ENCODE measurements at regions not wholly inside any gene's neighbourhood (a gene's known extent, or its start where the extent isn't known, plus 50 kb on each side); places are given as distances from the start of the nearest gene placed in this dataset.

GRCh38 chr1:29789221-29789909 is 553.0 kb downstream of the PTPRU start (continued):
- no peak for TF ChIP-seq CREB5 (CRISPR knock-in tag; IDR thresholded peaks at IDR 0.05; ENCODE audit: low read depth)

- no peak for TF ChIP-seq SNAI2 (CRISPR knock-in tag; IDR thresholded peaks at IDR 0.05)
- no peak for TF ChIP-seq ZFP30 (CRISPR knock-in tag; IDR thresholded peaks at IDR 0.05)
- TF ChIP-seq ZNF8 (CRISPR knock-in tag; IDR thresholded peaks at IDR 0.05) = no peak
- TF ChIP-seq RARB (CRISPR knock-in tag; IDR thresholded peaks at IDR 0.05) = no peak
- no peak for TF ChIP-seq ISL1 (CRISPR knock-in tag; IDR thresholded peaks at IDR 0.05)
- TF ChIP-seq CSDC2 (CRISPR knock-in tag; IDR thresholded peaks at IDR 0.05) = no peak
- no peak for TF ChIP-seq BACH2 (CRISPR knock-in tag; IDR thresholded peaks at IDR 0.05; ENCODE audit: borderline replicate concordance)
- no peak for ATAC-seq
These were observed 550.7 kb downstream of the PTPRU start for GRCh38 chr1:29786791-29787732.

GRCh38 chr1:29786195-29786594 is 549.9 kb downstream of the PTPRU start:
- ATAC-seq = no peak
- TF ChIP-seq POU6F1 (CRISPR knock-in tag; IDR thresholded peaks at IDR 0.05; ENCODE audit: borderline replicate concordance, low read depth) = no peak

DNA sequence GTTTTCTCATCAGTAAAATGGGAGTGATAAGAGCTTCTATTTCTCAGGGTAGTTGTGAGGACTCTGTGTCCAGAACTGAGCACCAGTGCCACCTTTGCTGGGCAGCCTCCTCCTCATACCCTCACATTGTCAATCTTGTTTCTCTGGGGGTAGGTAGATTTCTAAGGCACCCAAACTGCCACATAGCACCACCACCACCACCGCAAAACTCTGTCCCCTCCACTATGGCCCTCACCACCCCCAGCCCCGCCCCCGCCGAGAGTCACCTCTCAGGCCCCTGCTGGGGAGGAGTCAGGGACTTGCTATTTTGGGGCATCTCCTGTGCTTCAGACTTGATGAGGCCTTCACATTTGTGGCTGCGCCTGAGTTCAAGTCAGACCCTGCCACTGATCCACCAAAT is 549.2 kb downstream of the PTPRU start:
- no peak for ATAC-seq
- no peak for TF ChIP-seq ARNTL (CRISPR knock-in tag; IDR thresholded peaks at IDR 0.05; ENCODE audit: borderline replicate concordance, low read depth)
- no peak for TF ChIP-seq CSDC2 (CRISPR knock-in tag; IDR thresholded peaks at IDR 0.05)
- no peak for TF ChIP-seq GLIS3 (CRISPR knock-in tag; IDR thresholded peaks at IDR 0.05)
- TF ChIP-seq OSR1 (CRISPR knock-in tag; IDR thresholded peaks at IDR 0.05) = no peak
- TF ChIP-seq ESRRG (CRISPR knock-in tag; IDR thresholded peaks at IDR 0.05) = no peak
- TF ChIP-seq ZNF70 (CRISPR knock-in tag; IDR thresholded peaks at IDR 0.05) = no peak
- TF ChIP-seq ZC3H10 (CRISPR knock-in tag; IDR thresholded peaks at IDR 0.05) = no peak
- no peak for TF ChIP-seq PPARA (CRISPR knock-in tag; IDR thresholded peaks at IDR 0.05; ENCODE audit: borderline replicate concordance)
- TF ChIP-seq ISL1 (CRISPR knock-in tag; IDR thresholded peaks at IDR 0.05) = no peak
- TF ChIP-seq TSHZ2 (CRISPR knock-in tag; IDR thresholded peaks at IDR 0.05) = no peak
- no peak for TF ChIP-seq TOX (CRISPR knock-in tag; IDR thresholded peaks at IDR 0.05; ENCODE audit: borderline replicate concordance)
- no peak for TF ChIP-seq CSRNP3 (CRISPR knock-in tag; IDR thresholded peaks at IDR 0.05)
- TF ChIP-seq, protein P1, sequence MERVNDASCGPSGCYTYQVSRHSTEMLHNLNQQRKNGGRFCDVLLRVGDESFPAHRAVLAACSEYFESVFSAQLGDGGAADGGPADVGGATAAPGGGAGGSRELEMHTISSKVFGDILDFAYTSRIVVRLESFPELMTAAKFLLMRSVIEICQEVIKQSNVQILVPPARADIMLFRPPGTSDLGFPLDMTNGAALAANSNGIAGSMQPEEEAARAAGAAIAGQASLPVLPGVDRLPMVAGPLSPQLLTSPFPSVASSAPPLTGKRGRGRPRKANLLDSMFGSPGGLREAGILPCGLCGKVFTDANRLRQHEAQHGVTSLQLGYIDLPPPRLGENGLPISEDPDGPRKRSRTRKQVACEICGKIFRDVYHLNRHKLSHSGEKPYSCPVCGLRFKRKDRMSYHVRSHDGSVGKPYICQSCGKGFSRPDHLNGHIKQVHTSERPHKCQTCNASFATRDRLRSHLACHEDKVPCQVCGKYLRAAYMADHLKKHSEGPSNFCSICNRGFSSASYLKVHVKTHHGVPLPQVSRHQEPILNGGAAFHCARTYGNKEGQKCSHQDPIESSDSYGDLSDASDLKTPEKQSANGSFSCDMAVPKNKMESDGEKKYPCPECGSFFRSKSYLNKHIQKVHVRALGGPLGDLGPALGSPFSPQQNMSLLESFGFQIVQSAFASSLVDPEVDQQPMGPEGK (CRISPR knock-in tag; IDR thresholded peaks at IDR 0.05; ENCODE audit: borderline replicate concordance) = no peak
- no peak for TF ChIP-seq ZFP30 (CRISPR knock-in tag; IDR thresholded peaks at IDR 0.05)
- no peak for TF ChIP-seq TCF4 (CRISPR knock-in tag; IDR thresholded peaks at IDR 0.05; ENCODE audit: borderline replicate concordance)
- TF ChIP-seq SNAI2 (CRISPR knock-in tag; IDR thresholded peaks at IDR 0.05) = no peak
- TF ChIP-seq ZNF8 (CRISPR knock-in tag; IDR thresholded peaks at IDR 0.05) = no peak
